ENCODE measurements at regions not wholly inside any gene's neighbourhood (a gene's known extent, or its start where the extent isn't known, plus 50 kb on each side); places are given as distances from the start of the nearest gene placed in this dataset.

DNA sequence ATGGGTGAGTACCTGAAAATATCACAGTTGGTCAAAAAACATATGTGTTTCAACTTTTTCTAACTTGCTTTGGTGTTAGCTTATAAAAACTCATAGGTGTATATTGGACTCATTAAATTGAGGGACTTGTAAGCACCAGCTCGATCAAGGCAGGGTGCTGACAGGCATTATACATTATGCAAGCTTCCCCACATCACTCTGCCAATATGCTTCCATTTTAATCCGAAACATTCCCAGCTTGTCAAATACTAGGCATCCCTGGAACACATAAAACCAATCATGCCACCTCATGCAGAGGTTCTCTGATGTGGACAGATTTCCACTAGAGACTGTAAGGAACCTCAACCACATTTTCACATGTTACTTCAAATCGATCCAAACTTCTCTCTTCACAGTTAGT, 187.3 kb upstream of the NT5E start:
- WGBS, 3 donors: 72 to 82% (median 75%) methylated on average over 3 of the region's 3 CpGs
- no peak for DNase-seq

DNA sequence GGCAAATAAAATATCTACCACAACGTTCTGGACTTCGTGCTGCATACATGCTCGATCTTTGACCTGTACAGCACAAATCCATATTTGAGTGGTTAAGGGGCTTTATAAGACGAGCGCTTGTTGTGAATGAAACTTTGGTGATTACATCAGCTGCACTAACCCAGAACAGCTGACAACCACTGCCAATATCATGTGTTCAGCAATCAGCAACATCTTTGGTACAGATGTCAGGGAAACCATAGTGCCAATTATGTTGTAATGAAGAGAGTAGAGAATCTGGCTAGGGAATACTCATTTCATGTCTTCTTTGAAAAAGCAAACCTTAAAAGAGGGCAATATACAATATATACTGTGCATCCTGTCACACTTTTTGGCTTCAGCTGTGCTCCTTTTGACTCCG, 188.6 kb upstream of the NT5E start:
- TF ChIP-seq POLR2A (IDR thresholded peaks at IDR 0.05) (no peak), EP300 (IDR thresholded peaks at IDR 0.05) (no peak)
- TF ChIP-seq, protein P1, sequence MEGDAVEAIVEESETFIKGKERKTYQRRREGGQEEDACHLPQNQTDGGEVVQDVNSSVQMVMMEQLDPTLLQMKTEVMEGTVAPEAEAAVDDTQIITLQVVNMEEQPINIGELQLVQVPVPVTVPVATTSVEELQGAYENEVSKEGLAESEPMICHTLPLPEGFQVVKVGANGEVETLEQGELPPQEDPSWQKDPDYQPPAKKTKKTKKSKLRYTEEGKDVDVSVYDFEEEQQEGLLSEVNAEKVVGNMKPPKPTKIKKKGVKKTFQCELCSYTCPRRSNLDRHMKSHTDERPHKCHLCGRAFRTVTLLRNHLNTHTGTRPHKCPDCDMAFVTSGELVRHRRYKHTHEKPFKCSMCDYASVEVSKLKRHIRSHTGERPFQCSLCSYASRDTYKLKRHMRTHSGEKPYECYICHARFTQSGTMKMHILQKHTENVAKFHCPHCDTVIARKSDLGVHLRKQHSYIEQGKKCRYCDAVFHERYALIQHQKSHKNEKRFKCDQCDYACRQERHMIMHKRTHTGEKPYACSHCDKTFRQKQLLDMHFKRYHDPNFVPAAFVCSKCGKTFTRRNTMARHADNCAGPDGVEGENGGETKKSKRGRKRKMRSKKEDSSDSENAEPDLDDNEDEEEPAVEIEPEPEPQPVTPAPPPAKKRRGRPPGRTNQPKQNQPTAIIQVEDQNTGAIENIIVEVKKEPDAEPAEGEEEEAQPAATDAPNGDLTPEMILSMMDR (IDR thresholded peaks at IDR 0.05): no peak

More for the DNA sequence above, 187.3 kb upstream of the NT5E start:
- Histone ChIP-seq H3K27ac (no peak overlapping the region), H3K27me3 (no peaks in the 10 kb centered on the region), H3K4me3 (no peak overlapping the region), H3K4me1 (ENCODE audit: insufficient read depth) (no peaks in the 10 kb centered on the region), H3K36me3 (no peaks in the 10 kb centered on the region), H3K9me3 (no peaks in the 10 kb centered on the region)
- TF ChIP-seq, protein P1 (IDR thresholded peaks at IDR 0.05): no peak
- TF ChIP-seq POLR2A (IDR thresholded peaks at IDR 0.05) (no peak), EP300 (IDR thresholded peaks at IDR 0.05) (no peak)
- intact Hi-C loops (cut with DNase I): no loop called here

GRCh38 chr6:85255661-85256060, 194.2 kb upstream of the NT5E start:
- Histone ChIP-seq H3K36me3 (no peaks in the 10 kb centered on the region), H3K4me3 (no peak overlapping the region), H3K9me3 (no peaks in the 10 kb centered on the region), H3K27me3 (no peaks in the 10 kb centered on the region), H3K4me1 (ENCODE audit: insufficient read depth) (no peaks in the 10 kb centered on the region), H3K27ac (no peak overlapping the region)
- no peak for DNase-seq
- intact Hi-C loops (cut with DNase I): no loop called here
- TF ChIP-seq EP300 (IDR thresholded peaks at IDR 0.05): no peak
- TF ChIP-seq, protein P1 (IDR thresholded peaks at IDR 0.05): no peak
- no peak for TF ChIP-seq POLR2A (IDR thresholded peaks at IDR 0.05)

More for the DNA sequence above, 188.6 kb upstream of the NT5E start:
- no peaks in the 10 kb centered on the region for H3K27me3 ChIP-seq
- no peak overlapping the region for H3K27ac ChIP-seq
- H3K36me3 ChIP-seq: no peaks in the 10 kb centered on the region
- 75 to 80% (median 77%) methylated on average over 6 of the region's 6 CpGs for WGBS, 3 donors
- intact Hi-C loops (cut with DNase I): no loop called here
- H3K9me3 ChIP-seq: no peaks in the 10 kb centered on the region
- no peaks in the 10 kb centered on the region for H3K4me1 ChIP-seq (ENCODE audit: insufficient read depth)
- DNase-seq: no peak
- no peak overlapping the region for H3K4me3 ChIP-seq

GRCh38 chr6:85252552-85252951, 197.3 kb upstream of the NT5E start:
- Histone ChIP-seq H3K4me3 (no peak overlapping the region), H3K27ac (no peak overlapping the region), H3K4me1 (ENCODE audit: insufficient read depth) (no peaks in the 10 kb centered on the region), H3K27me3 (no peaks in the 10 kb centered on the region), H3K9me3 (no peaks in the 10 kb centered on the region), H3K36me3 (no peaks in the 10 kb centered on the region)
- DNase-seq: no peak
- TF ChIP-seq EP300 (IDR thresholded peaks at IDR 0.05) (no peak), POLR2A (IDR thresholded peaks at IDR 0.05) (no peak)
- TF ChIP-seq, protein P1 (IDR thresholded peaks at IDR 0.05): no peak
- intact Hi-C loops (cut with DNase I): no loop called here
- WGBS, 3 donors: 46 to 69% (median 69%) methylated on average over 2 of the region's 2 CpGs

DNA sequence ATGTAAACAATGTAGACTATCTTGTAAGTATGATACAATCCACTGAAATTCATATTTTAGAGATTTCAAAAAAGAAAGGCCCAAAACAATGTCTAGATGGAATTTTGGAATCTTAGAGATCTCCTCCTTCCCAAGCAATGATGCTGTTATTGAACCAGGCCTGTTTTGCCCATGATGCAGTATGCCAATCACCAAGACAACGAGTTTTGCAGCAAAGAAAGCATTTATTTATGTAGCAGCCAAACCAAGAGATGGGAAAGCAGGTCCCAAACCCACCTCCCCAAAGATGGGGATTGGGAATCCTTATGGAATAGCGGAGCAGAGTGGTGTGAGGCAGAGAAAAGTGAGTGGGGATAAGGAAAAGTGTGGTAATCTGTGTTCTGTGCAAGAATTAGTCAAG, 197.8 kb upstream of the NT5E start:
- Histone ChIP-seq H3K27me3 (no peaks in the 10 kb centered on the region), H3K4me3 (no peak overlapping the region), H3K36me3 (no peaks in the 10 kb centered on the region), H3K4me1 (ENCODE audit: insufficient read depth) (no peaks in the 10 kb centered on the region), H3K27ac (no peak overlapping the region), H3K9me3 (no peaks in the 10 kb centered on the region)
- intact Hi-C loops (cut with DNase I): no loop called here
- DNase-seq: no peak
- TF ChIP-seq EP300 (IDR thresholded peaks at IDR 0.05) (no peak), POLR2A (IDR thresholded peaks at IDR 0.05) (no peak)
- TF ChIP-seq, protein P1 (IDR thresholded peaks at IDR 0.05): no peak
- WGBS, 3 donors: 51 to 60% (median 57%) methylated on average over 2 of the region's 2 CpGs

Measured in ovary (tissue), 7 donors.